ENCODE measurements at regions not wholly inside any gene's neighbourhood (a gene's known extent, or its start where the extent isn't known, plus 50 kb on each side); places are given as distances from the start of the nearest gene placed in this dataset.

DNA sequence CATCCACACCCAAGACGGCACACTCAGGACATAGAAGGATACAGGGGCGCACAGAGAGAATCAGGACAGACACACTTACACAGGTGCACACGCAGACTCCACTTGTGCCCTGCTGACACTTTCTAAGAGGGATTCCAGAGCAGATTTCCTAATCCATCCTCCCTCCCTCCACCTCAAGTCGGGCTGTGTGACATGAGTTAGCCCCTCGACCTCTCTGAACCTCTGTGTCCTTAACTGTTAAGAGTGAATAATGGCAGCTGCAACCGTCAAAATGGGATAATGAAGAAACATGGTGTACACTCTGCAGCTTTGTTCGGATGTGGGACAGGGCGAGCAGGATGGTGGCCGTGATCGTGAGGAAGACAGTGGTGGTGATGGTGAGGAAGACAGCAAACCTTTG lies 100.1 kb downstream of the CPN2 start:
- no peak for TF ChIP-seq EP300 (IDR thresholded peaks at IDR 0.05)
- TF ChIP-seq, protein P1, sequence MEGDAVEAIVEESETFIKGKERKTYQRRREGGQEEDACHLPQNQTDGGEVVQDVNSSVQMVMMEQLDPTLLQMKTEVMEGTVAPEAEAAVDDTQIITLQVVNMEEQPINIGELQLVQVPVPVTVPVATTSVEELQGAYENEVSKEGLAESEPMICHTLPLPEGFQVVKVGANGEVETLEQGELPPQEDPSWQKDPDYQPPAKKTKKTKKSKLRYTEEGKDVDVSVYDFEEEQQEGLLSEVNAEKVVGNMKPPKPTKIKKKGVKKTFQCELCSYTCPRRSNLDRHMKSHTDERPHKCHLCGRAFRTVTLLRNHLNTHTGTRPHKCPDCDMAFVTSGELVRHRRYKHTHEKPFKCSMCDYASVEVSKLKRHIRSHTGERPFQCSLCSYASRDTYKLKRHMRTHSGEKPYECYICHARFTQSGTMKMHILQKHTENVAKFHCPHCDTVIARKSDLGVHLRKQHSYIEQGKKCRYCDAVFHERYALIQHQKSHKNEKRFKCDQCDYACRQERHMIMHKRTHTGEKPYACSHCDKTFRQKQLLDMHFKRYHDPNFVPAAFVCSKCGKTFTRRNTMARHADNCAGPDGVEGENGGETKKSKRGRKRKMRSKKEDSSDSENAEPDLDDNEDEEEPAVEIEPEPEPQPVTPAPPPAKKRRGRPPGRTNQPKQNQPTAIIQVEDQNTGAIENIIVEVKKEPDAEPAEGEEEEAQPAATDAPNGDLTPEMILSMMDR (IDR thresholded peaks at IDR 0.05): no peak
- no peak for TF ChIP-seq POLR2AphosphoS5 (IDR thresholded peaks at IDR 0.05)
- no peak for TF ChIP-seq POLR2A (IDR thresholded peaks at IDR 0.05)
